Calu3 (cell line): ENCODE measurements at regions not wholly inside any gene's neighbourhood (a gene's known extent, or its start where the extent isn't known, plus 50 kb on each side); places are given as distances from the start of the nearest gene placed in this dataset.

ENCODE experiments used
- BruUV-seq: library from RNA; stranded (reverse); fragments of 400-500 nt; replicated peaks from 2 replicates; lab custom pipeline; 2021; lab: Mats Ljungman, UMichigan
- CTCF ChIA-PET: fragments of 300-600 bp; sonication (Branson Sonifier 250); formaldehyde crosslinking; loops from one replicate; lab custom pipeline; 2022; ENCODE audit warnings: antibody characterized with exemption; lab: Charles Lee
- DNase-seq: peaks from one replicate; pipeline ENCODE4 v3.0.0; 2022
- H3K27ac Mint-ChIP-seq: one replicate; pipeline ENCODE4 v1.8.0; 2022; ENCODE audit warnings: mixed read lengths; ENCODE audit not compliant: unreplicated experiment
- H3K27me3 Mint-ChIP-seq: one replicate; pipeline ENCODE4 v1.8.0; 2022; ENCODE audit warnings: mixed read lengths; ENCODE audit not compliant: unreplicated experiment
- H3K36me3 Mint-ChIP-seq: one replicate; pipeline ENCODE4 v1.8.0; 2022; ENCODE audit warnings: mild to moderate bottlenecking, moderate library complexity, mixed read lengths; ENCODE audit not compliant: insufficient read depth, unreplicated experiment
- H3K4me1 Mint-ChIP-seq: one replicate; pipeline ENCODE4 v1.8.0; 2022; ENCODE audit warnings: mild to moderate bottlenecking, low read depth, mixed read lengths; ENCODE audit not compliant: unreplicated experiment
- H3K4me3 Mint-ChIP-seq: one replicate; pipeline ENCODE4 v1.8.0; 2022; ENCODE audit warnings: mild to moderate bottlenecking, low read depth, moderate library complexity, mixed read lengths; ENCODE audit not compliant: unreplicated experiment
- H3K9me3 Mint-ChIP-seq: one replicate; pipeline ENCODE4 v1.8.0; 2022; ENCODE audit warnings: low read depth, mixed read lengths; ENCODE audit not compliant: unreplicated experiment
- intact Hi-C: fragments of 100-400 bp; cut with micrococcal nuclease; formaldehyde crosslinking; loops from one replicate; pipeline ENCODE4 v1.10.0; 2022; ENCODE audit not compliant: unreplicated experiment
- TF ChIP-seq, protein P1 (sequence below): fragments of 200-600 bp; IDR thresholded peaks from one replicate; pipeline ENCODE4 v1.8.0; 2022; ENCODE audit warnings: antibody characterized with exemption; ENCODE audit not compliant: unreplicated experiment

DNA sequence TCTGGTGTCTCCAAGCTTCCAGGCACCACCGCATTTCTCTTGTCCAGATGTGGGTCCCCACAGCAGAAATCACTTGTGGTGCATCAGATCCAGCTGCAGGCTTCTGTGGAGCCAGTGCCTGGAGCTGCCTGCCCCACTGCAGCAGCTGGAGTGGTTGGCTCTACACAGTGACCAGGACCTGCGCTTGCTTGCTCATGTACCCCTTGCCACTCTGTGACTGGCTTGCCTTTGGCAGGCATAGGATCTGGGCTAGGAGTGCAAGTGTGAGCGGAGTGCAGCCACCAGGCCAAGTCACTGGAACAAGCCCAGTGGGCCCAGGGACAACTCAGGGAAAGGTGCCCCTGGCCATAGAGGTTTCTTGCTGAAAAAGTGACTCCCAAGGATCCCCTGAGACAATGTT lies 1400.0 kb upstream of the ALCAM start:
- TF ChIP-seq, protein P1, sequence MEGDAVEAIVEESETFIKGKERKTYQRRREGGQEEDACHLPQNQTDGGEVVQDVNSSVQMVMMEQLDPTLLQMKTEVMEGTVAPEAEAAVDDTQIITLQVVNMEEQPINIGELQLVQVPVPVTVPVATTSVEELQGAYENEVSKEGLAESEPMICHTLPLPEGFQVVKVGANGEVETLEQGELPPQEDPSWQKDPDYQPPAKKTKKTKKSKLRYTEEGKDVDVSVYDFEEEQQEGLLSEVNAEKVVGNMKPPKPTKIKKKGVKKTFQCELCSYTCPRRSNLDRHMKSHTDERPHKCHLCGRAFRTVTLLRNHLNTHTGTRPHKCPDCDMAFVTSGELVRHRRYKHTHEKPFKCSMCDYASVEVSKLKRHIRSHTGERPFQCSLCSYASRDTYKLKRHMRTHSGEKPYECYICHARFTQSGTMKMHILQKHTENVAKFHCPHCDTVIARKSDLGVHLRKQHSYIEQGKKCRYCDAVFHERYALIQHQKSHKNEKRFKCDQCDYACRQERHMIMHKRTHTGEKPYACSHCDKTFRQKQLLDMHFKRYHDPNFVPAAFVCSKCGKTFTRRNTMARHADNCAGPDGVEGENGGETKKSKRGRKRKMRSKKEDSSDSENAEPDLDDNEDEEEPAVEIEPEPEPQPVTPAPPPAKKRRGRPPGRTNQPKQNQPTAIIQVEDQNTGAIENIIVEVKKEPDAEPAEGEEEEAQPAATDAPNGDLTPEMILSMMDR: no peak
- CTCF ChIA-PET: no interaction called here
- no TSS peak for BruUV-seq
- DNase-seq: no peak
- Mint-ChIP-seq H3K27me3 (no peaks in the 10 kb centered on the region), H3K4me3 (no peak overlapping the region), H3K36me3 (peaks cover 3% of the 10 kb centered on the region), H3K9me3 (no peaks in the 10 kb centered on the region), H3K27ac (no peak overlapping the region), H3K4me1 (no peaks in the 10 kb centered on the region)
- intact Hi-C loops: no loop called here

DNA sequence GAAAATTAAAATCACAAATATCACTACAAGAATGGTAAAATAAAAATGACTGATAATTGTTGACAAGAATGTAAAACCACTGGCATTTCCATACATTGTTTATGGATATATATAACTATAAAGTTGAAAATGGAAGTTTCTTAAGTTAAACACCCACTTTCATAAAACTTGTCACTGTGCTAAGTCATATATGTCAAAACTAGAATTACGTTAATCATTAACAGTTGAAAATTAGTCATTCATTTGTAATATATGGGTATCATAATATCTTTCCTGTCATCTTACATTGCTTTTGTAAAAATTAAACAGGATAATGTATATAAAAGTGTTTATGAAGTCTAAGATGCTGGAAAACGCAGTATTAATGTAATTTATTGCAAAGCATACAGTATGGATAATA lies 1398.6 kb upstream of the ALCAM start:
- H3K27me3 Mint-ChIP-seq: no peaks in the 10 kb centered on the region
- no peak overlapping the region for H3K27ac Mint-ChIP-seq
- BruUV-seq: no TSS peak

DNA sequence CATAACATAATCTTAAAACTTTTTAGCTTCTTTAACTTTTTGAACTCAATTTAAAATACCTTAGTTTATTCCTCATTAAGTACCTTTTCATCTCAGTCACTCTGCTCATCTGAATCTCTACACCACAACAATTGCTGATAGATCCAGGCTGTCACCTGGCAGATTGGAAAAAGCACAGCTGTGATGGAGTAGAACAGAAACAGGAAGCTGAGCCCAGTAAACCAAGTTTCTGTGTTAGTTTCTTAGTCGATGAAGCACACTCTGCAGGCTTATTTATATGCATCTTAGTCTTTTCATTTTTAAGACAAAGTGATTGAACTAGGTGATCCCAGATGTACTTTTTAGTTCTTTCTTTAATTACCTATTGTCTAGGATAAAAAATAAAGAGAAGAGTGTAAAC lies 1398.0 kb upstream of the ALCAM start:
- Mint-ChIP-seq H3K9me3 (no peaks in the 10 kb centered on the region), H3K27me3 (no peaks in the 10 kb centered on the region), H3K27ac (no peak overlapping the region), H3K36me3 (peaks cover 3% of the 10 kb centered on the region), H3K4me1 (no peaks in the 10 kb centered on the region), H3K4me3 (no peak overlapping the region)
- TF ChIP-seq, protein P1: no peak
- no TSS peak for BruUV-seq
- CTCF ChIA-PET: no interaction called here
- no peak for DNase-seq
- intact Hi-C loops: no loop called here

More for the DNA sequence above, 1398.6 kb upstream of the ALCAM start:
- no peak for DNase-seq
- H3K4me1 Mint-ChIP-seq: no peaks in the 10 kb centered on the region
- TF ChIP-seq, protein P1: no peak
- intact Hi-C loops: no loop called here
- no peak overlapping the region for H3K4me3 Mint-ChIP-seq
- peaks cover 3% of the 10 kb centered on the region for H3K36me3 Mint-ChIP-seq
- CTCF ChIA-PET: no interaction called here
- no peaks in the 10 kb centered on the region for H3K9me3 Mint-ChIP-seq

DNA sequence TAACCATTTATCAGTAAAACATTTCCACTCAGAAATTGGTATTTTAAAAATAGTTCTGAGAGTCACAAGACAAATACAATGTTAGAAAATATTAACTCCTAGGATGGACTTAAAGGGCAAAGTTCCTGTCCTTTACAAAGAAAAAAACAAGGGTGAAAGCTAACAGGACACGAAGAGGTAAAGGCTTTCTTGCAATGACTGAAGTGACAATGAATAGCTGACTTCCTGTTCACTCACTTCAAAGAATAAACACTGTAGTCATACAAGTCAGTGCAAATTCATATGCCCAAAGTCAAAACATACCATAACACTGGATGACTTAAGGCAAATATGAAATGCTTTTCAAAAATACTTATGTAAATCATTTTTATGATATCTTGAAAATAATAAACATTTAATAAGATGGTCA lies 1389.8 kb upstream of the ALCAM start:
- no peak for DNase-seq
- no TSS peak for BruUV-seq
- Mint-ChIP-seq H3K9me3 (no peaks in the 10 kb centered on the region), H3K36me3 (no peaks in the 10 kb centered on the region), H3K4me1 (no peaks in the 10 kb centered on the region), H3K4me3 (no peak overlapping the region), H3K27me3 (no peaks in the 10 kb centered on the region), H3K27ac (no peak overlapping the region)
- intact Hi-C loops: no loop called here
- TF ChIP-seq, protein P1: no peak
- CTCF ChIA-PET: interaction anchor here (0.6 kb wide), 1 partner anchor 12 kb away, joined by 3 read pairs; no protein-coding TSS in a partner anchor
